HL-60 (cell line): ENCODE measurements at regions not wholly inside any gene's neighbourhood (a gene's known extent, or its start where the extent isn't known, plus 50 kb on each side); places are given as distances from the start of the nearest gene placed in this dataset.

Experiments used
- POLR2AphosphoS5 ChIP-seq: IDR thresholded peaks from 2 replicates; pipeline ENCODE4 v1.6.1; 2012; ENCODE audit warnings: low read depth
- TF ChIP-seq, protein P1 (sequence below): IDR thresholded peaks from one replicate; pipeline ENCODE4 v1.5.1; 2011; ENCODE audit warnings: low read length, control low read depth, inconsistent platforms; ENCODE audit not compliant: insufficient read depth
- TF ChIP-seq, protein P2 (sequence below): IDR thresholded peaks from 2 replicates; pipeline ENCODE4 v1.6.1; 2012; ENCODE audit warnings: low read depth; ENCODE audit not compliant: insufficient replicate concordance

DNA sequence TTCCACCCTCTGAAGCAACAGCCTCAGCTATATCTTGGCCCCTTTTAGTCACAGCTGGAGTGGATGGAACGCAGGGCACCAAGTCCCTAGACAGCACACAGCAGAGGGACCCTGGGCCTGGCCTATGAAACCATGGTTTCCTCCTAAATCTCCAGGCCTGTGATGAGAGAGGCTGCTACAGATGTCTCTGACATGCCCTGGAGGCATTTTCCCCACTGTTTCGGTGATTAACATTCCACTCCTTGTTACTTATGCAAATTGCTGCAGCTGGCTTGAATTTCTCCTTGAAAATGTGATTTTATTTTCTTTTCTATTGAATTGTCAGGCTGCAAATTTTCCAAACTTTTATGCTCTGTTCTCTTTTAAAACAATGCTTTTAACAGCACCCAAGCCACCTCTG, 384.8 kb downstream of the PRR16 start:
- TF ChIP-seq, protein P1, sequence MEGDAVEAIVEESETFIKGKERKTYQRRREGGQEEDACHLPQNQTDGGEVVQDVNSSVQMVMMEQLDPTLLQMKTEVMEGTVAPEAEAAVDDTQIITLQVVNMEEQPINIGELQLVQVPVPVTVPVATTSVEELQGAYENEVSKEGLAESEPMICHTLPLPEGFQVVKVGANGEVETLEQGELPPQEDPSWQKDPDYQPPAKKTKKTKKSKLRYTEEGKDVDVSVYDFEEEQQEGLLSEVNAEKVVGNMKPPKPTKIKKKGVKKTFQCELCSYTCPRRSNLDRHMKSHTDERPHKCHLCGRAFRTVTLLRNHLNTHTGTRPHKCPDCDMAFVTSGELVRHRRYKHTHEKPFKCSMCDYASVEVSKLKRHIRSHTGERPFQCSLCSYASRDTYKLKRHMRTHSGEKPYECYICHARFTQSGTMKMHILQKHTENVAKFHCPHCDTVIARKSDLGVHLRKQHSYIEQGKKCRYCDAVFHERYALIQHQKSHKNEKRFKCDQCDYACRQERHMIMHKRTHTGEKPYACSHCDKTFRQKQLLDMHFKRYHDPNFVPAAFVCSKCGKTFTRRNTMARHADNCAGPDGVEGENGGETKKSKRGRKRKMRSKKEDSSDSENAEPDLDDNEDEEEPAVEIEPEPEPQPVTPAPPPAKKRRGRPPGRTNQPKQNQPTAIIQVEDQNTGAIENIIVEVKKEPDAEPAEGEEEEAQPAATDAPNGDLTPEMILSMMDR: no peak
- TF ChIP-seq, protein P2, sequence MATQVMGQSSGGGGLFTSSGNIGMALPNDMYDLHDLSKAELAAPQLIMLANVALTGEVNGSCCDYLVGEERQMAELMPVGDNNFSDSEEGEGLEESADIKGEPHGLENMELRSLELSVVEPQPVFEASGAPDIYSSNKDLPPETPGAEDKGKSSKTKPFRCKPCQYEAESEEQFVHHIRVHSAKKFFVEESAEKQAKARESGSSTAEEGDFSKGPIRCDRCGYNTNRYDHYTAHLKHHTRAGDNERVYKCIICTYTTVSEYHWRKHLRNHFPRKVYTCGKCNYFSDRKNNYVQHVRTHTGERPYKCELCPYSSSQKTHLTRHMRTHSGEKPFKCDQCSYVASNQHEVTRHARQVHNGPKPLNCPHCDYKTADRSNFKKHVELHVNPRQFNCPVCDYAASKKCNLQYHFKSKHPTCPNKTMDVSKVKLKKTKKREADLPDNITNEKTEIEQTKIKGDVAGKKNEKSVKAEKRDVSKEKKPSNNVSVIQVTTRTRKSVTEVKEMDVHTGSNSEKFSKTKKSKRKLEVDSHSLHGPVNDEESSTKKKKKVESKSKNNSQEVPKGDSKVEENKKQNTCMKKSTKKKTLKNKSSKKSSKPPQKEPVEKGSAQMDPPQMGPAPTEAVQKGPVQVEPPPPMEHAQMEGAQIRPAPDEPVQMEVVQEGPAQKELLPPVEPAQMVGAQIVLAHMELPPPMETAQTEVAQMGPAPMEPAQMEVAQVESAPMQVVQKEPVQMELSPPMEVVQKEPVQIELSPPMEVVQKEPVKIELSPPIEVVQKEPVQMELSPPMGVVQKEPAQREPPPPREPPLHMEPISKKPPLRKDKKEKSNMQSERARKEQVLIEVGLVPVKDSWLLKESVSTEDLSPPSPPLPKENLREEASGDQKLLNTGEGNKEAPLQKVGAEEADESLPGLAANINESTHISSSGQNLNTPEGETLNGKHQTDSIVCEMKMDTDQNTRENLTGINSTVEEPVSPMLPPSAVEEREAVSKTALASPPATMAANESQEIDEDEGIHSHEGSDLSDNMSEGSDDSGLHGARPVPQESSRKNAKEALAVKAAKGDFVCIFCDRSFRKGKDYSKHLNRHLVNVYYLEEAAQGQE: no peak
- TF ChIP-seq POLR2AphosphoS5: no peak
